GM12874 (cell line): ENCODE measurements at regions not wholly inside any gene's neighbourhood (a gene's known extent, or its start where the extent isn't known, plus 50 kb on each side); places are given as distances from the start of the nearest gene placed in this dataset.

Experiments
- CTCF ChIP-seq: IDR thresholded peaks from 2 replicates; pipeline ENCODE4 v1.5.1; 2011; ENCODE audit warnings: low read depth, mild to moderate bottlenecking, control low read depth, low read length, moderate library complexity; ENCODE audit not compliant: insufficient read depth

GRCh38 chr11:112632866-112633505 lies 328.2 kb upstream of the NCAM1 start:
- no peak for TF ChIP-seq CTCF

- TF ChIP-seq CTCF: no peak
Measured at GRCh38 chr11:112634551-112634950, 326.7 kb upstream of the NCAM1 start.

- TF ChIP-seq CTCF: no peak
Measured at GRCh38 chr11:112634995-112635737, 326.1 kb upstream of the NCAM1 start.

GRCh38 chr11:112637076-112637475 lies 324.1 kb upstream of the NCAM1 start:
- no peak for TF ChIP-seq CTCF

- TF ChIP-seq CTCF: no peak
Measured at GRCh38 chr11:112637876-112638275, 323.3 kb upstream of the NCAM1 start.

- TF ChIP-seq CTCF: no peak
Measured at GRCh38 chr11:112639469-112639868, 321.8 kb upstream of the NCAM1 start.

GRCh38 chr11:112643416-112643815 lies 317.8 kb upstream of the NCAM1 start:
- no peak for TF ChIP-seq CTCF
